Stimulated activated naive CD8-positive, alpha-beta T cell treated with anti-CD3 and anti-CD28 coated beads, Interleukin-15, Interleukin-2, amounts not matched to agents 100 ng/mL and 50 ng/mL, for 24 hours (primary cell): ENCODE measurements at regions not wholly inside any gene's neighbourhood (a gene's known extent, or its start where the extent isn't known, plus 50 kb on each side); places are given as distances from the start of the nearest gene placed in this dataset.

ENCODE experiments used
- H3K27ac Mint-ChIP-seq: one replicate; pipeline ENCODE4 v1.8.0; 2021; ENCODE audit warnings: mild to moderate bottlenecking, mixed read lengths
- H3K27me3 Mint-ChIP-seq: one replicate; pipeline ENCODE4 v1.8.0; 2021; ENCODE audit warnings: mixed read lengths
- H3K36me3 Mint-ChIP-seq: one replicate; pipeline ENCODE4 v1.8.0; 2021; ENCODE audit warnings: low read depth, mixed read lengths
- H3K4me1 Mint-ChIP-seq: one replicate; pipeline ENCODE4 v1.8.0; 2021; ENCODE audit warnings: low read depth, mixed read lengths
- H3K4me3 Mint-ChIP-seq: one replicate; pipeline ENCODE4 v1.8.0; 2021; ENCODE audit warnings: mild to moderate bottlenecking, mixed read lengths
- H3K9me3 Mint-ChIP-seq: one replicate; pipeline ENCODE4 v1.8.0; 2021; ENCODE audit warnings: mixed read lengths

GRCh38 chr7:46741181-46741580 is 820.1 kb upstream of the IGFBP3 start:
- H3K4me3 Mint-ChIP-seq: no peak overlapping the region
- H3K9me3 Mint-ChIP-seq: no peaks in the 10 kb centered on the region
- H3K4me1 Mint-ChIP-seq: no peaks in the 10 kb centered on the region
- H3K27ac Mint-ChIP-seq: no peak overlapping the region
- H3K36me3 Mint-ChIP-seq: no peaks in the 10 kb centered on the region
- H3K27me3 Mint-ChIP-seq: no peaks in the 10 kb centered on the region

- no peaks in the 10 kb centered on the region for H3K9me3 Mint-ChIP-seq
- no peaks in the 10 kb centered on the region for H3K36me3 Mint-ChIP-seq
Measured at GRCh38 chr7:46739518-46740234, 818.6 kb upstream of the IGFBP3 start.

GRCh38 chr7:46738796-46739195 is 817.7 kb upstream of the IGFBP3 start:
- Mint-ChIP-seq H3K36me3 (no peaks in the 10 kb centered on the region), H3K27me3 (no peaks in the 10 kb centered on the region), H3K27ac (no peak overlapping the region), H3K9me3 (no peaks in the 10 kb centered on the region), H3K4me1 (no peaks in the 10 kb centered on the region), H3K4me3 (no peak overlapping the region)

More at GRCh38 chr7:46739518-46740234, 818.6 kb upstream of the IGFBP3 start:
- Mint-ChIP-seq H3K27ac (no peak overlapping the region), H3K4me1 (no peaks in the 10 kb centered on the region), H3K27me3 (no peaks in the 10 kb centered on the region), H3K4me3 (no peak overlapping the region)

- Mint-ChIP-seq H3K27me3 (no peaks in the 10 kb centered on the region), H3K36me3 (no peaks in the 10 kb centered on the region), H3K27ac (no peak overlapping the region), H3K4me3 (no peak overlapping the region), H3K9me3 (peaks cover 3% of the 10 kb centered on the region), H3K4me1 (no peaks in the 10 kb centered on the region)
Measured at GRCh38 chr7:46738165-46738564, 817.1 kb upstream of the IGFBP3 start.

GRCh38 chr7:46725838-46726237 is 804.8 kb upstream of the IGFBP3 start:
- peaks cover 9% of the 10 kb centered on the region for H3K9me3 Mint-ChIP-seq
- no peaks in the 10 kb centered on the region for H3K4me1 Mint-ChIP-seq
- H3K27ac Mint-ChIP-seq: no peak overlapping the region
- H3K36me3 Mint-ChIP-seq: no peaks in the 10 kb centered on the region
- no peak overlapping the region for H3K4me3 Mint-ChIP-seq
- no peaks in the 10 kb centered on the region for H3K27me3 Mint-ChIP-seq

- H3K9me3 Mint-ChIP-seq: peaks cover 9% of the 10 kb centered on the region
- no peaks in the 10 kb centered on the region for H3K27me3 Mint-ChIP-seq
- no peaks in the 10 kb centered on the region for H3K36me3 Mint-ChIP-seq
- no peak overlapping the region for H3K4me3 Mint-ChIP-seq
- no peaks in the 10 kb centered on the region for H3K4me1 Mint-ChIP-seq
- H3K27ac Mint-ChIP-seq: no peak overlapping the region
Measured at GRCh38 chr7:46725136-46725535, 804.1 kb upstream of the IGFBP3 start.

- Mint-ChIP-seq H3K27me3 (no peaks in the 10 kb centered on the region), H3K27ac (no peak overlapping the region)
Measured at GRCh38 chr7:46723742-46724141, 802.7 kb upstream of the IGFBP3 start.

GRCh38 chr7:46723003-46723402 is 801.9 kb upstream of the IGFBP3 start:
- no peak overlapping the region for H3K27ac Mint-ChIP-seq
- no peaks in the 10 kb centered on the region for H3K4me1 Mint-ChIP-seq
- H3K4me3 Mint-ChIP-seq: no peak overlapping the region
- H3K9me3 Mint-ChIP-seq: peaks cover 9% of the 10 kb centered on the region
- no peaks in the 10 kb centered on the region for H3K27me3 Mint-ChIP-seq
- no peaks in the 10 kb centered on the region for H3K36me3 Mint-ChIP-seq

More at GRCh38 chr7:46723742-46724141, 802.7 kb upstream of the IGFBP3 start:
- Mint-ChIP-seq H3K4me1 (no peaks in the 10 kb centered on the region), H3K4me3 (no peak overlapping the region), H3K9me3 (peaks cover 9% of the 10 kb centered on the region), H3K36me3 (no peaks in the 10 kb centered on the region)

GRCh38 chr7:46720761-46721160 is 799.7 kb upstream of the IGFBP3 start:
- no peak overlapping the region for H3K4me3 Mint-ChIP-seq
- H3K4me1 Mint-ChIP-seq: no peaks in the 10 kb centered on the region
- H3K9me3 Mint-ChIP-seq: peaks cover 13% of the 10 kb centered on the region
- H3K36me3 Mint-ChIP-seq: no peaks in the 10 kb centered on the region
- H3K27ac Mint-ChIP-seq: no peak overlapping the region
- H3K27me3 Mint-ChIP-seq: no peaks in the 10 kb centered on the region

GRCh38 chr7:46719616-46720015 is 798.5 kb upstream of the IGFBP3 start:
- Mint-ChIP-seq H3K27me3 (no peaks in the 10 kb centered on the region), H3K27ac (no peak overlapping the region), H3K36me3 (no peaks in the 10 kb centered on the region), H3K4me1 (no peaks in the 10 kb centered on the region), H3K4me3 (no peak overlapping the region), H3K9me3 (peaks cover 4% of the 10 kb centered on the region)

- H3K4me3 Mint-ChIP-seq: no peak overlapping the region
- peaks cover 4% of the 10 kb centered on the region for H3K9me3 Mint-ChIP-seq
- H3K36me3 Mint-ChIP-seq: no peaks in the 10 kb centered on the region
- H3K27me3 Mint-ChIP-seq: no peaks in the 10 kb centered on the region
- no peak overlapping the region for H3K27ac Mint-ChIP-seq
- no peaks in the 10 kb centered on the region for H3K4me1 Mint-ChIP-seq
Measured at GRCh38 chr7:46716926-46717325, 795.9 kb upstream of the IGFBP3 start.

GRCh38 chr7:46715579-46715978 is 794.5 kb upstream of the IGFBP3 start:
- Mint-ChIP-seq H3K27me3 (no peaks in the 10 kb centered on the region), H3K4me3 (no peak overlapping the region), H3K36me3 (no peaks in the 10 kb centered on the region), H3K27ac (no peak overlapping the region), H3K4me1 (no peaks in the 10 kb centered on the region), H3K9me3 (peaks cover 4% of the 10 kb centered on the region)

- Mint-ChIP-seq H3K4me3 (no peak overlapping the region), H3K27me3 (no peaks in the 10 kb centered on the region), H3K27ac (no peak overlapping the region), H3K36me3 (no peaks in the 10 kb centered on the region), H3K4me1 (no peaks in the 10 kb centered on the region), H3K9me3 (peaks cover 4% of the 10 kb centered on the region)
Measured at GRCh38 chr7:46714904-46715303, 793.8 kb upstream of the IGFBP3 start.

- no peaks in the 10 kb centered on the region for H3K4me1 Mint-ChIP-seq
- H3K4me3 Mint-ChIP-seq: no peak overlapping the region
- no peaks in the 10 kb centered on the region for H3K36me3 Mint-ChIP-seq
- H3K27me3 Mint-ChIP-seq: no peaks in the 10 kb centered on the region
- H3K9me3 Mint-ChIP-seq: peaks cover 4% of the 10 kb centered on the region
- H3K27ac Mint-ChIP-seq: no peak overlapping the region
Measured at GRCh38 chr7:46713868-46714596, 793.0 kb upstream of the IGFBP3 start.

- Mint-ChIP-seq H3K4me3 (no peak overlapping the region), H3K9me3 (peaks cover 7% of the 10 kb centered on the region), H3K36me3 (no peaks in the 10 kb centered on the region), H3K27me3 (peaks cover 3% of the 10 kb centered on the region), H3K27ac (no peak overlapping the region), H3K4me1 (no peaks in the 10 kb centered on the region)
Measured at GRCh38 chr7:46710927-46711326, 789.9 kb upstream of the IGFBP3 start.
